NB4 (cell line): ENCODE measurements at regions not wholly inside any gene's neighbourhood (a gene's known extent, or its start where the extent isn't known, plus 50 kb on each side); places are given as distances from the start of the nearest gene placed in this dataset.

Experiments used
- DNase-seq: peaks from one replicate; pipeline ENCODE4 v3.0.0; 2010; ENCODE audit warnings: low read depth
- H3K4me3 ChIP-seq: one replicate; pipeline ENCODE4 v1.5.1; 2011; ENCODE audit warnings: mild to moderate bottlenecking, low read depth, low read length, moderate library complexity
- MYC ChIP-seq: IDR thresholded peaks from 2 replicates; pipeline ENCODE4 v1.6.1; 2011; ENCODE audit warnings: low read depth, low read length
- POLR2A ChIP-seq: IDR thresholded peaks from 2 replicates; pipeline ENCODE4 v1.6.1; 2011; ENCODE audit warnings: mild to moderate bottlenecking; ENCODE audit not compliant: insufficient read length; ENCODE audit errors: extremely low read depth
- TF ChIP-seq, protein P1 (sequence below): IDR thresholded peaks from 2 replicates; pipeline ENCODE4 v1.6.1; 2011; ENCODE audit warnings: low read depth, low read length
- TF ChIP-seq, protein P2 (sequence below): IDR thresholded peaks from one replicate; pipeline ENCODE4 v1.5.1; 2012; ENCODE audit warnings: low read depth, low read length

DNA sequence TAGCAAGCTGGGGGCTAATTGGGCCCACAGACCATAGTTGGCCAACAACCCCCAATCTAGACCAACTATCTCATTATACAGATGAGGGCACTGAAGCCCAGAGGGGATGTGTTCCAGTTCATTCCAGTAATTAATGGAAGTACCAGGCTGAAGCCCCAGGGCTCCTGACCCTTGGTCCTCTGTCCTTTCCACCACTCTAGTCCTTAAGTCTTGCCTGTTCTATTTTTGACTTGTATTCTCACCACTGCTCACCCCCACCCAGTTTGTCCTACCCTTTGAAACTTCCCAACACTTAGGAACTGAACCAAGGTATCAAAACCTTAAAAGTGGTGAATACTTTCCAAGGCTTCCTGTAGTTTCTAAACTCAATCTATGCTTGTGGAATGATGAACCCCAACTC, 407.4 kb downstream of the ENC1 start:
- TF ChIP-seq POLR2A, result no peak
- TF ChIP-seq, protein P1, sequence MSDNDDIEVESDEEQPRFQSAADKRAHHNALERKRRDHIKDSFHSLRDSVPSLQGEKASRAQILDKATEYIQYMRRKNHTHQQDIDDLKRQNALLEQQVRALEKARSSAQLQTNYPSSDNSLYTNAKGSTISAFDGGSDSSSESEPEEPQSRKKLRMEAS, result no peak
- TF ChIP-seq MYC, result no peak
- TF ChIP-seq, protein P2, sequence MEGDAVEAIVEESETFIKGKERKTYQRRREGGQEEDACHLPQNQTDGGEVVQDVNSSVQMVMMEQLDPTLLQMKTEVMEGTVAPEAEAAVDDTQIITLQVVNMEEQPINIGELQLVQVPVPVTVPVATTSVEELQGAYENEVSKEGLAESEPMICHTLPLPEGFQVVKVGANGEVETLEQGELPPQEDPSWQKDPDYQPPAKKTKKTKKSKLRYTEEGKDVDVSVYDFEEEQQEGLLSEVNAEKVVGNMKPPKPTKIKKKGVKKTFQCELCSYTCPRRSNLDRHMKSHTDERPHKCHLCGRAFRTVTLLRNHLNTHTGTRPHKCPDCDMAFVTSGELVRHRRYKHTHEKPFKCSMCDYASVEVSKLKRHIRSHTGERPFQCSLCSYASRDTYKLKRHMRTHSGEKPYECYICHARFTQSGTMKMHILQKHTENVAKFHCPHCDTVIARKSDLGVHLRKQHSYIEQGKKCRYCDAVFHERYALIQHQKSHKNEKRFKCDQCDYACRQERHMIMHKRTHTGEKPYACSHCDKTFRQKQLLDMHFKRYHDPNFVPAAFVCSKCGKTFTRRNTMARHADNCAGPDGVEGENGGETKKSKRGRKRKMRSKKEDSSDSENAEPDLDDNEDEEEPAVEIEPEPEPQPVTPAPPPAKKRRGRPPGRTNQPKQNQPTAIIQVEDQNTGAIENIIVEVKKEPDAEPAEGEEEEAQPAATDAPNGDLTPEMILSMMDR, result no peak
- DNase-seq, result no peak
- H3K4me3 ChIP-seq, result no peak overlapping the region

- TF ChIP-seq POLR2A (no peak), MYC (no peak)
- TF ChIP-seq, protein P2, result no peak
- TF ChIP-seq, protein P1, result no peak
- DNase-seq, result no peak
- no peak overlapping the region for H3K4me3 ChIP-seq
Measured at GRCh38 chr5:74232276-74232675, 408.3 kb downstream of the ENC1 start.

DNA sequence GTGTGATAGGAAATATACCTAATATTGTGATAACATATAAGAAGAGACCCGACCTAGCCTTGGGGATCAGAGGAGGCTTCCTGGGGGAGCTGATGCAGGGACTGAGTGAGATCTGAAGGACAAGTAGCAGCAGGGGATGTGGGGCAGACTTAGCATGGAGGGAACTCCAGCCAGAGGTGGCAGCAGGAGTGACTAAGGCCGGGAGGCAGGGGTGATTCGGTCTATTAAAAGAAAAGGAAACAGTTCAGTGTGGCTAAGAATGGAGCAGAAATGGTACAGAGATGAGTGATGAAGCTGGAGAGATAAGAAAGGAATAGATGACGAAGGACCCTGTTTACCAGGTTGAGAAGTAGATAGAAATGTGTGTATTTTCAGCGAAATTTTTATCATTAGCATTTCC, 408.8 kb downstream of the ENC1 start:
- TF ChIP-seq, protein P1, result no peak
- TF ChIP-seq POLR2A, result no peak
- no peak for TF ChIP-seq MYC
- TF ChIP-seq, protein P2, result no peak
- no peak overlapping the region for H3K4me3 ChIP-seq
- no peak for DNase-seq

DNA sequence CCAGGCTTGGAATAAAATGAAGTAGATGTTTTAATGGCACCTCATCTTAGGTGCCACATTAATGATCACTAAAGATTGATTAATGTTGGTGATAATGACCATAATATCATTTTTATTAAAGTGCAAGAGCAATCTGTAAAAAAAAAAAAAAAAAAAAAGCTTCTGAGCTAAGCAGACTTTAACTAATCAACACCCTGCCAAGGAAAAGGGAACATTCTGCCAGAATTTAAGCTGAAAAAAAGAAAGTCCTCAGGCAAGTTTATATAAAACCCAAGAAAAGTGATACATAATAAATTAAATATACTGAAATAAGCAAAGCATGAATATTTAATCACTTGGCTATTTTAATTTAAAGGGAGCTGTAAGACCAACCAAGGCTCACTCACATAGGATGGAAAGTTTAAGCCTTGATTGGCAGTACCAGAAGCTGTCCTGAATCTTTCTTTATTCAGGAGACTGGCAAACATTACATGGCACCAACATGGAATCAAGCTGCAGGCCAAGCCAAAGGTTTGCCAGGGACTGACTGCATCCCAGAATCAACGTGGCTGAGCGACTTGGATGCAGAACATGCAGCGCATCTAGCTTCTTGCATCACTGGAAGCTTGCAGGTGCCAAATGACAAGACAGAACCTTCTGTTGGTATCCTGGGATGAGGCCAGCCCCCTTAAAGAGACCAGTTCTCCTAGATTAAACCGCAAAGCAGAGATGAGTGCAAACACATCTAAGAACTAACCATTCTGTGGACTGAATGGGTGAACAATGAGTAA, 413.6 kb downstream of the ENC1 start:
- DNase-seq, result no peak
- TF ChIP-seq, protein P1, result no peak
- TF ChIP-seq POLR2A, result no peak
- TF ChIP-seq MYC, result no peak
- TF ChIP-seq, protein P2, result no peak
- H3K4me3 ChIP-seq, result no peak overlapping the region

GRCh38 chr5:74225587-74225986, 414.9 kb downstream of the ENC1 start:
- H3K4me3 ChIP-seq, result no peak overlapping the region
- DNase-seq, result no peak
- TF ChIP-seq MYC (no peak), POLR2A (no peak)
- TF ChIP-seq, protein P2, result no peak
- TF ChIP-seq, protein P1, result no peak
